ENCODE measurements at regions not wholly inside any gene's neighbourhood (a gene's known extent, or its start where the extent isn't known, plus 50 kb on each side); places are given as distances from the start of the nearest gene placed in this dataset.

DNA sequence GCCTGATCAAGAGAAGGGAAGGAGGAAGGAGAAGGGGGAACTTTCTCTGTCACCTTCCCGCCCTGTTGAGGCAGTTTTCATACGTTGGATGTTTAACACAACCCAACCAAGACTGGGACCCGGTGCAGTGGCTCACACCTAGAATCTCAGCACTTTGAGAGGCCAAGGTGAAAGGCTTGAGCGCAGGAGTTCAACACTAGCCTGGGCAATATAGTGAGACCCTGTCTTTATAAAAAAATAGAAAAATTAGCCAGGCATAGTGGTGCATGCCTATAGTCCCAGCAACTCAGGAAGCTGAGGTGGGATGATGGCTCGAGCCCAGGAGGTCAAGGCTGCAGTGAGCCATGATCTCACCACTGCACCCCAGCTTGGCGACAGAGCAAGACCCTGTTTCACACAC, 59.4 kb upstream of the PEG3 start:
- Histone ChIP-seq H3K9me3 (ENCODE audit: low read length) (peaks cover 14% of the 10 kb centered on the region), H4K20me1 (ENCODE audit: insufficient read depth) (no peaks in the 10 kb centered on the region)

DNA sequence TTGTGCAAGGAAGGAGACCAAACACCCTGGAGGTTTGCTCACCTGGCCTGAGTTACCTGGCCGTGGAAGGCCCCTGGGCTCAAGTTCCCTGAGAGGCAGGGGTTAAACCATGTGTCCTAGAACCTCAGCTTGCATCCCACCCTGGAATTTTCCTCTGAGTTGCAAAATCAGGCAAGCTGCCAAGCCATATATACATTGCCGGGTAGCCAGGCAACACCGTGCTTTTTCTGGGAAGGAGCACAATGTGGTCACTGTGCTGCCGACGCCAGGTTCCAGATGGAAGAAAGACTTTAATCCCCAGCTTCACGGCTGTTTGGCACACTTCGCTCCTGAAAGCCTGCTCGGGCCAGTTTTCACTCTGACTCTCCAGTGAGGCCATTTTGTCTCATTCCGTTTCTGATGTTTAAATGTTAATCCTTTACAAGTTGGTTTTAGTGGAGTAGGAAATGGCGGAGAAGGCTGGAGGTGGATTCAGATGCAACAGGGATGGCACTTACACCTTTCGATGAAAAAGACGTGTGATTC, 60.1 kb upstream of the PEG3 start:
- H3F3A ChIP-seq (ENCODE audit: insufficient read depth, low read length, poor library complexity, severe bottlenecking), result no peaks in the 10 kb centered on the region
- H3K9ac ChIP-seq (ENCODE audit: low read length), result no peak overlapping the region
- no peak overlapping the region for H3K27ac ChIP-seq (ENCODE audit: low read length)
- H2AFZ ChIP-seq (ENCODE audit: low read depth, low read length), result no peak overlapping the region
- no peaks in the 10 kb centered on the region for H3K9me2 ChIP-seq (ENCODE audit: insufficient read depth, low read length)
- no peak overlapping the region for H3K4me2 ChIP-seq (ENCODE audit: low read length)
- no peaks in the 10 kb centered on the region for H3K79me2 ChIP-seq (replicated peaks; ENCODE audit: insufficient read depth, low read length)
- H3K9me3 ChIP-seq (ENCODE audit: low read length), result peaks cover 14% of the 10 kb centered on the region
- H4K20me1 ChIP-seq (ENCODE audit: insufficient read depth), result no peaks in the 10 kb centered on the region
- no peaks in the 10 kb centered on the region for H3K36me3 ChIP-seq (ENCODE audit: insufficient read depth, low read length)
- no peak overlapping the region for H3K4me3 ChIP-seq (ENCODE audit: low read length)
- TF ChIP-seq MXI1 (conservative IDR thresholded peaks at IDR 0.05; ENCODE audit: poor library complexity, severe bottlenecking) (no peak), REST (IDR thresholded peaks at IDR 0.05; ENCODE audit: borderline replicate concordance) (no peak), RAD21 (conservative IDR thresholded peaks at IDR 0.05) (no peak), SMC3 (conservative IDR thresholded peaks at IDR 0.05; ENCODE audit: poor library complexity) (no peak), TAF1 (IDR thresholded peaks at IDR 0.05; ENCODE audit: low read depth) (no peak), POLR2AphosphoS5 (IDR thresholded peaks at IDR 0.05) (no peak), EZH2 (IDR thresholded peaks at IDR 0.05; ENCODE audit: borderline replicate concordance, insufficient read depth, low read length, poor library complexity, severe bottlenecking) (no peak), EP300 (conservative IDR thresholded peaks at IDR 0.05; ENCODE audit: poor library complexity, severe bottlenecking) (no peak)
- TF ChIP-seq, protein P1, sequence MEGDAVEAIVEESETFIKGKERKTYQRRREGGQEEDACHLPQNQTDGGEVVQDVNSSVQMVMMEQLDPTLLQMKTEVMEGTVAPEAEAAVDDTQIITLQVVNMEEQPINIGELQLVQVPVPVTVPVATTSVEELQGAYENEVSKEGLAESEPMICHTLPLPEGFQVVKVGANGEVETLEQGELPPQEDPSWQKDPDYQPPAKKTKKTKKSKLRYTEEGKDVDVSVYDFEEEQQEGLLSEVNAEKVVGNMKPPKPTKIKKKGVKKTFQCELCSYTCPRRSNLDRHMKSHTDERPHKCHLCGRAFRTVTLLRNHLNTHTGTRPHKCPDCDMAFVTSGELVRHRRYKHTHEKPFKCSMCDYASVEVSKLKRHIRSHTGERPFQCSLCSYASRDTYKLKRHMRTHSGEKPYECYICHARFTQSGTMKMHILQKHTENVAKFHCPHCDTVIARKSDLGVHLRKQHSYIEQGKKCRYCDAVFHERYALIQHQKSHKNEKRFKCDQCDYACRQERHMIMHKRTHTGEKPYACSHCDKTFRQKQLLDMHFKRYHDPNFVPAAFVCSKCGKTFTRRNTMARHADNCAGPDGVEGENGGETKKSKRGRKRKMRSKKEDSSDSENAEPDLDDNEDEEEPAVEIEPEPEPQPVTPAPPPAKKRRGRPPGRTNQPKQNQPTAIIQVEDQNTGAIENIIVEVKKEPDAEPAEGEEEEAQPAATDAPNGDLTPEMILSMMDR (IDR thresholded peaks at IDR 0.05; ENCODE audit: poor library complexity, severe bottlenecking), result no peak
- no peaks in the 10 kb centered on the region for H3K27me3 ChIP-seq (ENCODE audit: insufficient read depth, low read depth, low read length)

More for the DNA sequence above, 59.4 kb upstream of the PEG3 start:
- TF ChIP-seq EZH2 (IDR thresholded peaks at IDR 0.05; ENCODE audit: borderline replicate concordance, insufficient read depth, low read length, poor library complexity, severe bottlenecking), result no peak
- TF ChIP-seq TAF1 (IDR thresholded peaks at IDR 0.05; ENCODE audit: low read depth), result no peak
- TF ChIP-seq EP300 (conservative IDR thresholded peaks at IDR 0.05; ENCODE audit: poor library complexity, severe bottlenecking), result no peak
- TF ChIP-seq SMC3 (conservative IDR thresholded peaks at IDR 0.05; ENCODE audit: poor library complexity), result no peak
- TF ChIP-seq RAD21 (conservative IDR thresholded peaks at IDR 0.05), result no peak
- TF ChIP-seq, protein P1 (IDR thresholded peaks at IDR 0.05; ENCODE audit: poor library complexity, severe bottlenecking), result no peak
- no peak for TF ChIP-seq REST (IDR thresholded peaks at IDR 0.05; ENCODE audit: borderline replicate concordance)
- H3K4me2 ChIP-seq (ENCODE audit: low read length), result no peak overlapping the region
- H3K79me2 ChIP-seq (replicated peaks; ENCODE audit: insufficient read depth, low read length), result no peaks in the 10 kb centered on the region
- H3K9ac ChIP-seq (ENCODE audit: low read length), result no peak overlapping the region
- H3K27me3 ChIP-seq (ENCODE audit: insufficient read depth, low read depth, low read length), result no peaks in the 10 kb centered on the region
- no peak overlapping the region for H3K27ac ChIP-seq (ENCODE audit: low read length)
- H3K9me2 ChIP-seq (ENCODE audit: insufficient read depth, low read length), result no peaks in the 10 kb centered on the region
- H3F3A ChIP-seq (ENCODE audit: insufficient read depth, low read length, poor library complexity, severe bottlenecking), result no peaks in the 10 kb centered on the region
- no peak overlapping the region for H3K4me3 ChIP-seq (ENCODE audit: low read length)
- H3K36me3 ChIP-seq (ENCODE audit: insufficient read depth, low read length), result no peaks in the 10 kb centered on the region
- no peak overlapping the region for H2AFZ ChIP-seq (ENCODE audit: low read depth, low read length)
